ENCODE measurements at regions not wholly inside any gene's neighbourhood (a gene's known extent, or its start where the extent isn't known, plus 50 kb on each side); places are given as distances from the start of the nearest gene placed in this dataset.

DNA sequence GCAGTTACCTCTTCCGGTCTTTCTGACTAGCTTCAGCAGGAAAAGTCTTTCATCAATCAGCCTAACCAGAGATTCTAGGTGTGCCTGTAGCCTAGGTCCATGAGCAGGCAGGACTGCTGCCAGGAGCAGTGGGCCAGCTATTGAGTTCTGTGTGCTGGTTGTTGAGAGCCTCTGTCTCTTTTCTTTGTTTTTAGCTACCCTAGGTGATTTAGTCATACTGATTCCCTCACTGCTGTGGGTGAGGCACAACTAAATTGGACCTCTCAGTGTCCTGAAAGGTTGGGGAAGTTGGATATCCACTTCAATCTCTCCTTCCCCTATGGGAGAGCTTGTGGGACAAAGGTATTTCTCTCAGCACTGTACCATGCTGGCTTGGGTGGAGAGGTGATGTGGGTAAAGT is 354.9 kb downstream of the GPAT3 start:
- intact Hi-C loops (cut with DNase I, micrococcal nuclease), result no loop called here
- no peak overlapping the region for H3K27ac ChIP-seq (ENCODE audit: low read depth in 1 of 2, low read length in 2 of 2)
- no peak for DNase-seq
- ChIA-PET POLR2A (no interaction called here), CTCF (no interaction called here)
- H3K4me1 Mint-ChIP-seq (ENCODE audit: low read depth), result no peaks in the 10 kb centered on the region
- H3K9me3 Mint-ChIP-seq, result peaks cover 2% of the 10 kb centered on the region
- H3K27ac Mint-ChIP-seq, result no peak overlapping the region
- no peaks in the 10 kb centered on the region for H3K4me1 ChIP-seq (ENCODE audit: insufficient read depth, low read length)
- H3K9me3 ChIP-seq (ENCODE audit: control insufficient read depth in 1 of 2, insufficient read depth in 1 of 2, low read length in 2 of 2), result no peaks in the 10 kb centered on the region
- TF ChIP-seq CTCF (IDR thresholded peaks at IDR 0.05), result no peak
- H3K4me3 ChIP-seq (ENCODE audit: low read length), result no peak overlapping the region
- no peaks in the 10 kb centered on the region for H3K27me3 Mint-ChIP-seq
- no peak overlapping the region for H3K4me3 Mint-ChIP-seq
- H3K27me3 ChIP-seq (ENCODE audit: control insufficient read depth in 1 of 2, insufficient read depth in 2 of 2, low read length in 2 of 2), result no peaks in the 10 kb centered on the region
- no peak for ATAC-seq (ENCODE audit: poor library complexity)
- no peaks in the 10 kb centered on the region for H3K36me3 Mint-ChIP-seq (ENCODE audit: low read depth)
- no peaks in the 10 kb centered on the region for H3K36me3 ChIP-seq (ENCODE audit: insufficient read depth, low read length)

- DNase-seq (no peak), ATAC-seq (ENCODE audit: poor library complexity) (no peak)
- CTCF ChIA-PET, result no interaction called here
- Mint-ChIP-seq H3K4me3 (no peak overlapping the region), H3K4me1 (ENCODE audit: low read depth) (no peaks in the 10 kb centered on the region), H3K27ac (no peak overlapping the region), H3K36me3 (ENCODE audit: low read depth) (no peaks in the 10 kb centered on the region), H3K9me3 (peaks cover 2% of the 10 kb centered on the region), H3K27me3 (no peaks in the 10 kb centered on the region)
- POLR2A ChIA-PET, result no interaction called here
- Histone ChIP-seq H3K27ac (ENCODE audit: low read depth in 1 of 2, low read length in 2 of 2) (no peak overlapping the region), H3K4me3 (ENCODE audit: low read length) (no peak overlapping the region), H3K9me3 (ENCODE audit: control insufficient read depth in 1 of 2, insufficient read depth in 1 of 2, low read length in 2 of 2) (no peaks in the 10 kb centered on the region), H3K36me3 (ENCODE audit: insufficient read depth, low read length) (no peaks in the 10 kb centered on the region), H3K27me3 (ENCODE audit: control insufficient read depth in 1 of 2, insufficient read depth in 2 of 2, low read length in 2 of 2) (no peaks in the 10 kb centered on the region), H3K4me1 (ENCODE audit: insufficient read depth, low read length) (no peaks in the 10 kb centered on the region)
- intact Hi-C loops (cut with DNase I, micrococcal nuclease), result no loop called here
- no peak for TF ChIP-seq CTCF (IDR thresholded peaks at IDR 0.05)
Measured at GRCh38 chr4:83890231-83890630, 354.3 kb downstream of the GPAT3 start.

DNA sequence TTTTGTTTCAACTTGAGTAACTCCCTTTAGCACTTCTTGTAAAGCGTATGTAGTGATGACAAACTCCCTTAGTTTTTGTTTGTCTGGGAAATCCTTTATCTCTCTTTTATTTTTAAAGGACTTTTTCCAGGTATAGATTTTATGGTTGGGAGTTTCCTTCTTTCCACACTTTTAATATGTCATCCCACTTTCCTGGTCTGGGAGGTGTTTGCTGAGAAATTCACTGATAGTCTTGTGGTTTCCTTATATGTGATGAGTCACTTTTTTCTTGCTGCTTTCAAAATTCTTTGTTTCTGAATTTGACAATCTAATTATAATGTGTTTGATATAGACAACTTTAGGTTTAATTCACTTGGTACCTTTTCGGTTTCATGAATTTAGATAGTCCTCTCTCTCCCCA is 353.9 kb downstream of the GPAT3 start:
- H3K4me1 Mint-ChIP-seq (ENCODE audit: low read depth), result no peaks in the 10 kb centered on the region
- TF ChIP-seq CTCF (IDR thresholded peaks at IDR 0.05), result no peak
- H3K9me3 Mint-ChIP-seq, result peaks cover 2% of the 10 kb centered on the region
- no peak overlapping the region for H3K4me3 Mint-ChIP-seq
- no peaks in the 10 kb centered on the region for H3K4me1 ChIP-seq (ENCODE audit: insufficient read depth, low read length)
- intact Hi-C loops (cut with DNase I, micrococcal nuclease), result no loop called here
- ChIA-PET CTCF (no interaction called here), POLR2A (no interaction called here)
- H3K36me3 Mint-ChIP-seq (ENCODE audit: low read depth), result no peaks in the 10 kb centered on the region
- ATAC-seq (ENCODE audit: poor library complexity), result no peak
- no peaks in the 10 kb centered on the region for H3K27me3 Mint-ChIP-seq
- DNase-seq, result no peak
- no peaks in the 10 kb centered on the region for H3K36me3 ChIP-seq (ENCODE audit: insufficient read depth, low read length)
- H3K4me3 ChIP-seq (ENCODE audit: low read length), result no peak overlapping the region
- H3K27ac Mint-ChIP-seq, result no peak overlapping the region
- no peaks in the 10 kb centered on the region for H3K27me3 ChIP-seq (ENCODE audit: control insufficient read depth in 1 of 2, insufficient read depth in 2 of 2, low read length in 2 of 2)
- H3K9me3 ChIP-seq (ENCODE audit: control insufficient read depth in 1 of 2, insufficient read depth in 1 of 2, low read length in 2 of 2), result no peaks in the 10 kb centered on the region
- no peak overlapping the region for H3K27ac ChIP-seq (ENCODE audit: low read depth in 1 of 2, low read length in 2 of 2)
